ENCODE measurements at regions not wholly inside any gene's neighbourhood (a gene's known extent, or its start where the extent isn't known, plus 50 kb on each side); places are given as distances from the start of the nearest gene placed in this dataset.

GRCh38 chr7:55649238-55649637 is 76.9 kb upstream of the VOPP1 start:
- no peak for ATAC-seq (ENCODE audit: poor library complexity)
- intact Hi-C loops (cut with DNase I): loop anchor here (10.0 kb wide), 2 partner anchors 326 to 426 kb away; no protein-coding TSS in a partner anchor
- no peak for DNase-seq

- ATAC-seq (ENCODE audit: poor library complexity): no peak
- no peak for DNase-seq
- intact Hi-C loops (cut with DNase I): loop anchor here (10.0 kb wide), 2 partner anchors 330 to 430 kb away; no protein-coding TSS in a partner anchor
Measured at GRCh38 chr7:55644567-55644966, 72.3 kb upstream of the VOPP1 start.

DNA sequence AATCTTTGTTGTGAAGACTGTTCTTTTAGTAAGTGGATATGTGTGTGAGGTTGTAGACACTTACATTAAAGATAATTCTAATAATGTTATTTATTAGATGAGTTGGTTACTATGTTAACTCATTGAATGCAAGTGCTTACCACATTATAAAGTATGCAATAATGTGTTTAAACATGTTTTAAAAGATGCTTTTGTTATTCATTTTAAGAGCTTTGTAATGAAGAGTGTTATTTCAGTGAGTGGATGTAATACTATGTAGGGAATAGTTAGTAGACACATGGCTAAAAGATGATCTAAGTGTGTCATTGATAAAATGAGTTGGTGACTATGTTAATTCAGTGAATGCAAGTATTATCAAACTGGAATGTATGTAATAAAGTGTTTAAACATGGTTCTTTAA is 70.0 kb upstream of the VOPP1 start:
- DNase-seq (no peak), ATAC-seq (ENCODE audit: poor library complexity) (no peak)
- intact Hi-C loops (cut with DNase I): loop anchor here (10.0 kb wide), 2 partner anchors 333 to 433 kb away; no protein-coding TSS in a partner anchor

DNA sequence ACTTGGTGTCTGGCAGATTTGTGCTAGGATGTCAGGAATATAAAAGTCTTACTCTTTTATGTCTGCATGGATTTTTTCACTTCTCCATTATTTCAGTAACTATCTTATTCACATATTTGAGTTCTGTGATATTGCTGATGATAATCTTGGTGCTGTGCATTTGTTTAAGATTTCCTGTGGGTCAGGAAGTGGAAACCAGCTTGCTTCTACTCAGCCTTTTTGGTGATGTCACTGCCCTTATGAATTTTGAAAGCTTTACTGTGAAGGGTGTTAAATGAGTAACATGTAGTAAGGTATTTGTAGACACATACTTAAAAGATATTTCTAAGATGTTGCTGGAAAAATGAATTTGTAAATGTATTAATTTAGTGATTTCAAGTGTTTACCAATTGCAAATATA is 69.5 kb upstream of the VOPP1 start:
- DNase-seq (no peak), ATAC-seq (ENCODE audit: poor library complexity) (no peak)
- intact Hi-C loops (cut with DNase I): loop anchor here (10.0 kb wide), 2 partner anchors 333 to 433 kb away; no protein-coding TSS in a partner anchor

DNA sequence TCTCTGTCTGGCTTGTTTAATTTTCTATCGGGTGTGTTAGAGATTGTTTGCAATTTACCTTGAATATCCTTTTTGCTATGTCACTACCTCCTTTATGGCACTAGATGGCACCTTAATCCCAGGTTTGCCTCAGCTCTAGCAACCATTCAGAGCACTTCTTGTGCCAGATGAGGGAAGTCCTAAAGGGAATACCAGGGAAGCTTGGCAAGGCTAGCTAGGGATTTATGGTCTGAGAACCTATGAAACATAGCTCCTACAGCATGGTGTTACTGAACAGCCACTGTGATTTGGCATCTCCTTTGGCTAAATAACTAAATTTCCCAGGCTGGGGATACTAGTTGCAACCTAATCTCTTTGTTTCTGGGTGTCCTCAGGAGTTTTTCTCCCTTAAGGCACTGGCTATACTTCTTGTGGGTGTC is 69.0 kb upstream of the VOPP1 start:
- ATAC-seq (ENCODE audit: poor library complexity): peak; percentile 93
- DNase-seq: no peak
- intact Hi-C loops (cut with DNase I): loop anchor here (10.0 kb wide), 2 partner anchors 334 to 434 kb away; no protein-coding TSS in a partner anchor

- intact Hi-C loops (cut with DNase I): loop anchor here (10.0 kb wide), 2 partner anchors 335 to 435 kb away; no protein-coding TSS in a partner anchor
- DNase-seq: no peak
- ATAC-seq (ENCODE audit: poor library complexity): no peak
Measured at GRCh38 chr7:55639640-55640039, 67.3 kb upstream of the VOPP1 start.

- ATAC-seq (ENCODE audit: poor library complexity) (no peak), DNase-seq (no peak)
- intact Hi-C loops (cut with DNase I): no loop called here
Measured at GRCh38 chr7:55629051-55629677, 56.9 kb upstream of the VOPP1 start.

- DNase-seq (no peak), ATAC-seq (ENCODE audit: poor library complexity) (no peak)
- intact Hi-C loops (cut with DNase I): no loop called here
Measured at GRCh38 chr7:55624813-55625212, 52.5 kb upstream of the VOPP1 start.

GRCh38 chr7:55623617-55624016 is 51.3 kb upstream of the VOPP1 start:
- ATAC-seq (ENCODE audit: poor library complexity) (no peak), DNase-seq (no peak)
- intact Hi-C loops (cut with DNase I): no loop called here

DNA sequence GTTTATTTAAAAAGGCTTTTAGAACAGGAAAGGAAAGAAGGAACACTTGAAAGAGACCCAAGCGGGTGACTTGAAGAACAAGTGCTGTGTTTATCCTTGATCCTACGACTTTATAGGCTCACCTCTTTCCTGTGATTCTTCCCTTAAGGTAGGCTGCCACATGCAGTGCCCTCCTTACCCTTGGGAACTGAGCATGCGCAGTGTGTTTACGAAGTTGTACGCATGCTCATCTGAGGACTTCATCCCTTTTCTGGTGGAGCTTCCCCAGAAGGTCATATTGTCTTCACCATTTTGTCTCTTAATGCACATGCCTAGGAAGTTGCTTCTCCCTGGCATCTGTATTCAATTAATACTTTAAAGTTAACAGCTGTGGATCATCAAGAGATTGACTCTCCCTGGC is 49.9 kb upstream of the VOPP1 start:
- DNase-seq: no peak
- intact Hi-C loops (cut with DNase I): no loop called here
- no peak for ATAC-seq (ENCODE audit: poor library complexity)

All from Right ventricle myocardium superior (tissue), 1 donor.